ENCODE measurements at regions not wholly inside any gene's neighbourhood (a gene's known extent, or its start where the extent isn't known, plus 50 kb on each side); places are given as distances from the start of the nearest gene placed in this dataset.

- TF ChIP-seq, protein P1, sequence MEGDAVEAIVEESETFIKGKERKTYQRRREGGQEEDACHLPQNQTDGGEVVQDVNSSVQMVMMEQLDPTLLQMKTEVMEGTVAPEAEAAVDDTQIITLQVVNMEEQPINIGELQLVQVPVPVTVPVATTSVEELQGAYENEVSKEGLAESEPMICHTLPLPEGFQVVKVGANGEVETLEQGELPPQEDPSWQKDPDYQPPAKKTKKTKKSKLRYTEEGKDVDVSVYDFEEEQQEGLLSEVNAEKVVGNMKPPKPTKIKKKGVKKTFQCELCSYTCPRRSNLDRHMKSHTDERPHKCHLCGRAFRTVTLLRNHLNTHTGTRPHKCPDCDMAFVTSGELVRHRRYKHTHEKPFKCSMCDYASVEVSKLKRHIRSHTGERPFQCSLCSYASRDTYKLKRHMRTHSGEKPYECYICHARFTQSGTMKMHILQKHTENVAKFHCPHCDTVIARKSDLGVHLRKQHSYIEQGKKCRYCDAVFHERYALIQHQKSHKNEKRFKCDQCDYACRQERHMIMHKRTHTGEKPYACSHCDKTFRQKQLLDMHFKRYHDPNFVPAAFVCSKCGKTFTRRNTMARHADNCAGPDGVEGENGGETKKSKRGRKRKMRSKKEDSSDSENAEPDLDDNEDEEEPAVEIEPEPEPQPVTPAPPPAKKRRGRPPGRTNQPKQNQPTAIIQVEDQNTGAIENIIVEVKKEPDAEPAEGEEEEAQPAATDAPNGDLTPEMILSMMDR (conservative IDR thresholded peaks at IDR 0.05 in 1 of 2, IDR thresholded peaks at IDR 0.05 in 1 of 2; ENCODE audit: extremely low read depth in 1 of 2, insufficient read depth in 1 of 2, low read depth in 1 of 2, low read length in 2 of 2), result no peak
- no peak for TF ChIP-seq EZH2 (IDR thresholded peaks at IDR 0.05; ENCODE audit: borderline replicate concordance, low read length)
Observed at GRCh38 chr3:189458528-189458927, 172.7 kb upstream of the TP63 start.

Measured in mammary epithelial cell (primary cell).